Mammary epithelial cell (primary cell): ENCODE measurements at regions not wholly inside any gene's neighbourhood (a gene's known extent, or its start where the extent isn't known, plus 50 kb on each side); places are given as distances from the start of the nearest gene placed in this dataset.

Source experiments
- EZH2 ChIP-seq: IDR thresholded peaks from 2 replicates; pipeline ENCODE4 v1.6.1; 2012; ENCODE audit warnings: low read length, inconsistent platforms, borderline replicate concordance
- TF ChIP-seq, protein P1 (sequence below), 2 donors: IDR thresholded peaks in 1 of 2; conservative IDR thresholded peaks in 1 of 2; 2 replicates each; pipeline ENCODE4 v1.5.1; 2011 to 2012; ENCODE audit warnings: inconsistent platforms in 2 of 2, low read length in 2 of 2, mild to moderate bottlenecking in 2 of 2, control low read depth in 1 of 2, low read depth in 1 of 2; ENCODE audit not compliant: insufficient read depth in 1 of 2; ENCODE audit errors: extremely low read depth in 1 of 2

DNA sequence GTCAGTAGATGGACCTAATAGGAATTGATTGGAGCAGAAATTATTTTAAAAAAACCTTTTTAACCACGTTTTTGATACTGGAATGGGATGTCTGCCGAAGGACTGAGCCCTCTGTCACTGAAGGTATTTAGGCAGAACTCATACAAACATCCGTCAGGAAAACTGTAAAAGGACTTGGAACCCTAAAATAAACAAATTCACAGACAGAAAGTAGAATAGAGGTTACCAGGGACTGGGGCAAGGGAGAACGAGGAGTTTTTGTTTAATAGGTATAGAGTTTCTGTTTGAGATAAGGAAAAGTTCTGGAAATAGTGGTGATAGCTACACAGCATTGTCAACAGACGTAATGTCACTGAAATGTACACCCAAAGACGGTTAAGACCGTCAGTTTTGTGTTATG lies 105.5 kb downstream of the BCOR start:
- TF ChIP-seq, protein P1, sequence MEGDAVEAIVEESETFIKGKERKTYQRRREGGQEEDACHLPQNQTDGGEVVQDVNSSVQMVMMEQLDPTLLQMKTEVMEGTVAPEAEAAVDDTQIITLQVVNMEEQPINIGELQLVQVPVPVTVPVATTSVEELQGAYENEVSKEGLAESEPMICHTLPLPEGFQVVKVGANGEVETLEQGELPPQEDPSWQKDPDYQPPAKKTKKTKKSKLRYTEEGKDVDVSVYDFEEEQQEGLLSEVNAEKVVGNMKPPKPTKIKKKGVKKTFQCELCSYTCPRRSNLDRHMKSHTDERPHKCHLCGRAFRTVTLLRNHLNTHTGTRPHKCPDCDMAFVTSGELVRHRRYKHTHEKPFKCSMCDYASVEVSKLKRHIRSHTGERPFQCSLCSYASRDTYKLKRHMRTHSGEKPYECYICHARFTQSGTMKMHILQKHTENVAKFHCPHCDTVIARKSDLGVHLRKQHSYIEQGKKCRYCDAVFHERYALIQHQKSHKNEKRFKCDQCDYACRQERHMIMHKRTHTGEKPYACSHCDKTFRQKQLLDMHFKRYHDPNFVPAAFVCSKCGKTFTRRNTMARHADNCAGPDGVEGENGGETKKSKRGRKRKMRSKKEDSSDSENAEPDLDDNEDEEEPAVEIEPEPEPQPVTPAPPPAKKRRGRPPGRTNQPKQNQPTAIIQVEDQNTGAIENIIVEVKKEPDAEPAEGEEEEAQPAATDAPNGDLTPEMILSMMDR (conservative IDR thresholded peaks at IDR 0.05 in 1 of 2, IDR thresholded peaks at IDR 0.05 in 1 of 2; ENCODE audit: extremely low read depth in 1 of 2, insufficient read depth in 1 of 2, low read depth in 1 of 2, low read length in 2 of 2): no peak
- no peak for TF ChIP-seq EZH2
